H1 (cell line): ENCODE measurements at regions not wholly inside any gene's neighbourhood (a gene's known extent, or its start where the extent isn't known, plus 50 kb on each side); places are given as distances from the start of the nearest gene placed in this dataset.

Source experiments
- ATF2 ChIP-seq: IDR thresholded peaks from 2 replicates; pipeline ENCODE4 v1.6.1; 2012; ENCODE audit warnings: low read length, inconsistent platforms
- BACH1 ChIP-seq: IDR thresholded peaks from 2 replicates; pipeline ENCODE4 v1.6.1; 2012; ENCODE audit warnings: low read length, improper control_type of control experiment
- CHD7 ChIP-seq: fragments of 300-600 bp; sonication (generic); IDR thresholded peaks from 2 replicates; pipeline ENCODE4 v1.7.1; 2012; ENCODE audit warnings: low read length, moderate library complexity, mild to moderate bottlenecking, inconsistent platforms; ENCODE audit not compliant: insufficient replicate concordance
- CTCF ChIP-seq, 3 experiments: IDR thresholded peaks; 1 replicate in 2 of 3; 2 replicates in 1 of 3; pipeline versions ENCODE4 v1.5.1 to v1.6.1; 2011; ENCODE audit warnings: low read length in 3 of 3, mild to moderate bottlenecking in 3 of 3, inconsistent platforms in 2 of 3, low read depth in 1 of 3, moderate library complexity in 1 of 3; ENCODE audit not compliant: insufficient read depth in 1 of 3; ENCODE audit errors: control extremely low read depth in 1 of 3
- EZH2 ChIP-seq: fragments of 200-600 bp; sonication (generic); IDR thresholded peaks from 2 replicates; pipeline ENCODE4 v1.7.1; 2012; ENCODE audit warnings: low read depth, mild to moderate bottlenecking, moderate library complexity, low read length, inconsistent platforms; ENCODE audit not compliant: severe bottlenecking
- GABPA ChIP-seq: IDR thresholded peaks from 2 replicates; pipeline ENCODE4 v1.6.1; 2011; ENCODE audit warnings: mild to moderate bottlenecking, low read length, moderate library complexity, borderline replicate concordance; ENCODE audit not compliant: insufficient read depth
- JUN ChIP-seq: IDR thresholded peaks from 2 replicates; pipeline ENCODE4 v1.6.1; 2011; ENCODE audit warnings: low read depth, mild to moderate bottlenecking, improper control_type of control experiment, low read length
- JUND ChIP-seq: IDR thresholded peaks from 2 replicates; pipeline ENCODE4 v1.6.1; 2011; ENCODE audit warnings: mild to moderate bottlenecking, improper control_type of control experiment, low read length
- MAX ChIP-seq: IDR thresholded peaks from 2 replicates; pipeline ENCODE4 v1.6.1; 2012; ENCODE audit warnings: inconsistent platforms
- USF2 ChIP-seq: IDR thresholded peaks from 2 replicates; pipeline ENCODE4 v1.6.1; 2011; ENCODE audit warnings: low read length, improper control_type of control experiment

- TF ChIP-seq USF2 (no peak), ATF2 (no peak), JUND (no peak), BACH1 (no peak), CHD7 (no peak), JUN (no peak), CTCF (IDR thresholded peaks at IDR 0.05; ENCODE audit: control extremely low read depth in 1 of 3, insufficient read depth in 1 of 3, low read depth in 1 of 3, low read length in 3 of 3) (no peak), MAX (no peak), EZH2 (no peak), GABPA (no peak)
These were observed 1731.0 kb downstream of the SUCLG1 start for GRCh38 chr2:82728090-82728489.
